ENCODE measurements at regions not wholly inside any gene's neighbourhood (a gene's known extent, or its start where the extent isn't known, plus 50 kb on each side); places are given as distances from the start of the nearest gene placed in this dataset.
A peak's percentile ranks its signal among the peaks of the same experiment; 100 is the strongest.
"Not testable (repeated sequence)": the region's sequence is repeated elsewhere in the genome, so short reads cannot be mapped to it uniquely, and the experiment has no call there.

DNA sequence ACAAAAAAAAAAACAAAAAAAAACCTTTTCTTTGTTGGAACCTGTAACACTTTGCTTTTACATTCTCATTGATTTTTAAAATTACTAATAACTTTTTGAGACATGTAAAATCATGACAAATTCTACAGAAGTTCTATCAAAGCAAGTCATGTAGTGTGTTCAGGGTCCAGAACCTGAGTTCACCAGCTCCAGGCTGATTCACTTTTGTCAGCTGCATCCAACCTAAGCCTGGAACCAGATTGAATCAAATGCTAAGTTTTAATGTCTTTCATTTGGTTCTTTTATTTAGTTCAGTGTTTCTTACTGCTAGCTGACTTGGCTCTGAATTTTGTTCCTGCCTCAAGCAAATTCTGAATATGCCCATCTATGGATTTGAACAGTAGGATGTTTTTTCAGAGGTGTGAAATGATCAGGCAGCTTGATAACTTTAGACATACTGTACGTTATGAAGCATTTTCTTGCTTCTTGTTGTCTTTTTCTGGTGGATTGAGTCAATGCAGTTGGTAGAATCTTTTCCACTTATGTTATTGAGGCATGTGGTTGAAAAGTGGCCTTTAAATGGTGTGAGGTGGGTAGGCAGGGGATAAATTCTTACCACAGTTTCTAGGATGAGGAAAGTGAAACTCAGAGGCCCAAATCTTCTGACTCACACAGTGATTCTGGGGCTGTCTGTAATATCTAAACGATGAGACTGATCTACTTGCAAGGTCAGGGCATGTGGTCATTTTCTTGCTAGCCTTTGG lies 78.7 kb downstream of the SRGAP2 start:
- H3K27ac ChIP-seq (ENCODE audit: low read depth, low read length); H3K9me3 Mint-ChIP-seq; CTCF ChIA-PET; H3K4me1 ChIP-seq (ENCODE audit: insufficient read depth, low read length); H3K27me3 Mint-ChIP-seq; H3K27ac Mint-ChIP-seq; DNase-seq; H3K27me3 ChIP-seq (ENCODE audit: insufficient read depth, low read length, poor library complexity, severe bottlenecking); POLR2A ChIA-PET; H3K4me1 Mint-ChIP-seq; H3K4me3 ChIP-seq (ENCODE audit: low read length); H3K9me3 ChIP-seq (ENCODE audit: low read length); H3K36me3 ChIP-seq (ENCODE audit: insufficient read depth, low read length); H3K4me3 Mint-ChIP-seq; H3K36me3 Mint-ChIP-seq: not testable (repeated sequence)

DNA sequence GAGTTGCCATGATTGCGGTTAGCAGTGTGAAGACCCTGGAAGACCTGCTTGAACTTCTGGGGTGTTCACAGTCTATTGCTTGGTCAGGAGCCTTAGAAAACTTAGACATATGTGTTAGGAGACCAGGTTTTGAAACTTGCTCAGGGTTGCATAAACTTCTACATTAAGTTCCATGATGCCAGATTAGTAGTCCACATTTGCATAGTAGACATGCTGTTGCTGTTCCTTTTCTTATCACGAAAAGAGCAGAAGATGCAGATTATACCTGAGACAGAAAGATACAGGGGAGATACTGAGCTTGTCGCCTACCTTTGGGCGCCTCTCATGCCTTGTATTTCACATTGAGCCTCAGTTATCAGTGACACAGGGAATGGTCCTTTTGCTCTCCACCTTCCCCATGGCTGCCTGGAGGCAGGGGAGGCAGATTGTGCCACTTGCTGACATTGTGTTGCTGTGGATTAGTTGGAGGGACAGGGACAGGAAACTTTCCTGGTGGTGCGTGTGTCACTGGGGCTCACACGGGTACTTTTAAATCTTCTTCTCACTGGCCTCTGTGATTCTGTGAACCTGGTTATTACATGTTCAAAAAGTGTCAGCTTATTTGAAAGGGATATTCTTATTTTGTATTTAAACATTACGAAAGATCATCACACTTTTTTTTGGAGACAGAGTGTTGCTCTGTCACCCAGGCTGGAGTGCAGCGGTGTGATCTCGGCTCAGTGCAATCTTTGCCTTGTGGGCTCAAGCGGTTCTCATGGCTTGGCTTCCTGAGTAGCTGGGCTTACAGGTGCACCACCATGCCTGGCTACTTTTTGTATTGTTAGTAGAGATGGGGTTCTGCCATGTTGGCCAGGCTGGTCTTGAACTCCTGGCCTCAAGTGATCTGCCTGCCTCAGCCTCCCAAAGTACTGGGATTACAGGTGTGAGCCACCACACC lies 82.0 kb downstream of the SRGAP2 start:
- H3K27ac Mint-ChIP-seq; H3K27ac ChIP-seq (ENCODE audit: low read depth, low read length); DNase-seq; H3K9me3 ChIP-seq (ENCODE audit: low read length); H3K4me1 ChIP-seq (ENCODE audit: insufficient read depth, low read length); H3K9me3 Mint-ChIP-seq; H3K36me3 ChIP-seq (ENCODE audit: insufficient read depth, low read length); H3K36me3 Mint-ChIP-seq; H3K27me3 Mint-ChIP-seq; H3K4me3 ChIP-seq (ENCODE audit: low read length); POLR2A ChIA-PET; H3K4me3 Mint-ChIP-seq; CTCF ChIA-PET; H3K27me3 ChIP-seq (ENCODE audit: insufficient read depth, low read length, poor library complexity, severe bottlenecking): not testable (repeated sequence)
- H3K4me1 Mint-ChIP-seq, result peaks cover 4 to 14% (median 7%) of the 10 kb centered on the region in 3 donors

DNA sequence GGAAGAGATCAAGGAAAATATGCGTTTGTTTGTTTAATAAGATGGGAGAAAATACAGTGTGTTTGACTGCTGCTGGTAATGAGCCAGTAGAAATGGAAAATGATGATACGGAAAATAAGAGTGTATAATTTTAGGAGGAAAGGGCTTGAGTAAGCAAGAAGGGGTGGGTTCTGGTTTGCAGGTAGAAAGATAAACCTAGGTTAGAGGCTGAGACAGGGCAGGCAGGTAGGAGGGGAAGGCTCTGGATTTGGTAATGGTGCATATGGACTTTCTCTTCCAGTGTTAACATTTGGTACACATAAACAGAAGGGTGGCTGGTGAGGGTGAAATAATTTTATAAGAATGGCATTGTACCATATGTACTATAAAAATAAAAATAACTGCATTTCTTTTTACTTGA lies 84.4 kb downstream of the SRGAP2 start:
- peak overlapping the region in 4 of 8 donors; percentile 61 to 86 (median 71) for H3K27ac Mint-ChIP-seq
- H3K4me3 ChIP-seq (ENCODE audit: low read length); H3K9me3 Mint-ChIP-seq; H3K27me3 Mint-ChIP-seq; H3K36me3 ChIP-seq (ENCODE audit: insufficient read depth, low read length); DNase-seq; H3K27me3 ChIP-seq (ENCODE audit: insufficient read depth, low read length, poor library complexity, severe bottlenecking); CTCF ChIA-PET; H3K4me1 ChIP-seq (ENCODE audit: insufficient read depth, low read length); H3K9me3 ChIP-seq (ENCODE audit: low read length); H3K27ac ChIP-seq (ENCODE audit: low read depth, low read length); H3K36me3 Mint-ChIP-seq; POLR2A ChIA-PET: not testable (repeated sequence)
- H3K4me1 Mint-ChIP-seq, result peaks cover 4 to 13% (median 7%) of the 10 kb centered on the region in 3 donors
- peak overlapping the region in 5 of 7 donors; percentile 59 to 86 (median 77) for H3K4me3 Mint-ChIP-seq

DNA sequence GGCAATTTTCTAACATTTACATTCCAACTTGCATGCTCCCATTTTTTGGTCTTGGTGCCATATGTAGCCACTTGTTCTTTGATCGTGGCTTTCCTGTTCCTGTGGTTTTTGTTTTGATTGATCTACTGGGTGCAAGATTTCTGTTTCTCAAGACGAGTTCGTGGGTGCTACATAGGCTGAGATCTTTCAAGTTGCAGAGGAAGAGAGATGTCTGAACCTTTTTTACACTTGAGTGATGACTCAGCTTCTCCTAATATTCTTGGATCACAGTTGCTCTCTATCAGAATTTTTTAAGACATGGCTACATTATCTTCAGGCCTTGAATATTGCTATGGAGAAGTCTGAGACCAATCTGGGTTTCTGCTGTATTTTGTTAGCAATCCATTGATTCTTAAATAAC lies 85.1 kb downstream of the SRGAP2 start:
- H3K4me3 ChIP-seq (ENCODE audit: low read length); H3K27me3 ChIP-seq (ENCODE audit: insufficient read depth, low read length, poor library complexity, severe bottlenecking); DNase-seq; H3K27ac Mint-ChIP-seq; H3K9me3 Mint-ChIP-seq; H3K4me3 Mint-ChIP-seq; H3K9me3 ChIP-seq (ENCODE audit: low read length); H3K4me1 ChIP-seq (ENCODE audit: insufficient read depth, low read length); H3K36me3 ChIP-seq (ENCODE audit: insufficient read depth, low read length); H3K36me3 Mint-ChIP-seq; H3K4me1 Mint-ChIP-seq; H3K27ac ChIP-seq (ENCODE audit: low read depth, low read length); H3K27me3 Mint-ChIP-seq; CTCF ChIA-PET; POLR2A ChIA-PET: not testable (repeated sequence)

DNA sequence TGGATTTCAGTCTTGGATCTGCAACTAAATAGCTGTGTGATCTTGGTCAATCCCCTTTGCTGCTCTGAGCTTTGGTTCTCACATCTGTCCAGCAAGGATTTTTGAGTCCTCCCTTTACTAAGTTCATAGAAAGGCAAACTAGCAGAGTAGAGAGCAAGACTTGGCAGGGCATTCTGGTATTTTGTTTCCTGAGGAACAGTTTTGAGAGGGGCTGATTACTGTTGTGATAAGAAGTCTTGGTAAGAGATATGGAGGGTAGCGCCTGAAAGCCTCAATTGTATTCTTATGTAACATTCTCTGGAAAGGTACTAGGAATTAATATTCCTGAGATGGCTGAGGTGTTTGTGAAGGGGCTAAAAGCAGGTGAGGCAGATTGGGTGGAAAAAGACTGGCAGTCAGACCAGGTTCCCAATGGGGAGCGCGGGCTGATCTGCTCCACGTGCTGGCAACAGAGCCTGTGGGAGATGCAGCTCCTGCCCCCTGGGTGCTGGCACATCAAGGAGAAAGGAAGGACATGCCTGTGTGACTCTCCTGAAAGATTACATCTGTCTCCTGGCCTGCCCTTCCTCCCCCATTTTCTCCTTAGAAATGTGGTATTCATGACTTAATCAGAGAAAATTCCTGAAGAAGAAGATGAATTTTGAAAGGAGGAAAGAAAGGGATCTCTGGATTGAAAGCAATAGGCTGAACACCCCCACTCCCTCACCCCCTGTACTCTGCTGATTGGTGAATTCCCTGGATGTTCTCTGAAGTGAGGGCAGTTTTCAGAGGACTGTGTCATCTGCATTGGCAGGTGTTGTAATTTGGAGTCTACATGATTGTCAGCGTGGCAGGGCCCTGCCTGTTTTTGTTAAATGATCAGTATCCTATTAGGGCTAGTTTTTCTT lies 94.0 kb downstream of the SRGAP2 start:
- POLR2A ChIA-PET, CTCF ChIA-PET, H3K36me3 Mint-ChIP-seq: not testable (repeated sequence)

DNA sequence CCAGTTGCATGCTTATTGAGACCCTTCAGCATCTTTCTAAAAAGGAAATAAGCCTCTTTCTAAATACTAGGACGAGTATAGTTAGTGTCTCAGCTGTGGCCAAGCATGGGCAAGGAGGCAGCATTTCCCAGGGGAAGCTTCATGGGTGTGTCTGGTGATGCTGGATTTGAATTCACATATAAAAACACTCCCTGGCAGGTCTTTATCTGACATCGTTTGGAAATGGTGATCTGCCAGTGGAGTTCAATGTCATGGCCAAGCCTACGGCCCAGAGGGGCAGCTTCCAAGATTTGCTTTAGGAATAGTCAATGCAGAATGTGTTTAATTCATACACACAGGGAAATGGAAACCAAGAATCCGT lies 94.7 kb downstream of the SRGAP2 start:
- H3K4me3 ChIP-seq (ENCODE audit: low read length); CTCF ChIA-PET; H3K27me3 ChIP-seq (ENCODE audit: insufficient read depth, low read length, poor library complexity, severe bottlenecking); H3K4me3 Mint-ChIP-seq; H3K27me3 Mint-ChIP-seq; H3K36me3 Mint-ChIP-seq; POLR2A ChIA-PET; H3K4me1 Mint-ChIP-seq; H3K9me3 ChIP-seq (ENCODE audit: low read length); H3K27ac ChIP-seq (ENCODE audit: low read depth, low read length); H3K36me3 ChIP-seq (ENCODE audit: insufficient read depth, low read length); H3K9me3 Mint-ChIP-seq; H3K4me1 ChIP-seq (ENCODE audit: insufficient read depth, low read length); DNase-seq; H3K27ac Mint-ChIP-seq: not testable (repeated sequence)

More for the DNA sequence above, 94.0 kb downstream of the SRGAP2 start:
- not testable (repeated sequence) for H3K36me3 ChIP-seq (ENCODE audit: insufficient read depth, low read length); H3K9me3 ChIP-seq (ENCODE audit: low read length); H3K27me3 ChIP-seq (ENCODE audit: insufficient read depth, low read length, poor library complexity, severe bottlenecking); H3K27ac Mint-ChIP-seq; H3K4me1 ChIP-seq (ENCODE audit: insufficient read depth, low read length); H3K27me3 Mint-ChIP-seq; H3K9me3 Mint-ChIP-seq; H3K4me3 Mint-ChIP-seq; H3K4me3 ChIP-seq (ENCODE audit: low read length); H3K27ac ChIP-seq (ENCODE audit: low read depth, low read length); DNase-seq; H3K4me1 Mint-ChIP-seq

DNA sequence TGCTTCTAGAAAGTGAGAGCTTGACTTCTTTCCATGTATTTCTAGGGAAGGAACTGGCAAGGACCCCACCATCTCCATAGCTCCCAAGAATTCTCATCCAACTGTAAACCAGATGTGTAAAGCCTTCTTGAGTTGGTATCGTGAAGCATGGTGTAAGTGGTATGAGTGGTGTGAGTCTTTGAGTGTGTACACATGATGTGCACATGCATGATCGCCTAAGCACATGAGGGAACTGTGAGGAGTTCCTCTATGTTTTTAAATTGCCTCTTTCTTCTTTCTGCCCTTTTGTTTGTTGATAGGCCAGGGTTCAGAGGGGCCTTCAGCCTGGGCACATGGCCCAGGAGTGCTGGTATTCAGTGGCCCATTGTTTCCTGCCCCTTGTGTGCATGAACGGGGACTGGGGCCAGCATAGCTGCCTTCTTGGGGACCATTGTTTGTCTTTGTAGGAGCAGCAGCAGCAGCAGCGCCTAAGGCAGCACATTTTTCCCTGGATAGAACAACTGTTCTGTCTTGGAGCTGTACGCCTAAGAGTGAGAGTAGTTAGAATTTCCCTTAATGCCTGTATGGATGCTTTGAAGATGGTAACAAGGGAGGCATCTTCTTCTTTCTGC lies 95.9 kb downstream of the SRGAP2 start:
- H3K36me3 Mint-ChIP-seq; H3K4me1 Mint-ChIP-seq; H3K4me1 ChIP-seq (ENCODE audit: insufficient read depth, low read length); H3K27me3 ChIP-seq (ENCODE audit: insufficient read depth, low read length, poor library complexity, severe bottlenecking); POLR2A ChIA-PET; H3K27ac ChIP-seq (ENCODE audit: low read depth, low read length); H3K4me3 Mint-ChIP-seq; H3K9me3 ChIP-seq (ENCODE audit: low read length); H3K36me3 ChIP-seq (ENCODE audit: insufficient read depth, low read length); DNase-seq; H3K27ac Mint-ChIP-seq; H3K27me3 Mint-ChIP-seq; CTCF ChIA-PET; H3K9me3 Mint-ChIP-seq; H3K4me3 ChIP-seq (ENCODE audit: low read length): not testable (repeated sequence)

DNA sequence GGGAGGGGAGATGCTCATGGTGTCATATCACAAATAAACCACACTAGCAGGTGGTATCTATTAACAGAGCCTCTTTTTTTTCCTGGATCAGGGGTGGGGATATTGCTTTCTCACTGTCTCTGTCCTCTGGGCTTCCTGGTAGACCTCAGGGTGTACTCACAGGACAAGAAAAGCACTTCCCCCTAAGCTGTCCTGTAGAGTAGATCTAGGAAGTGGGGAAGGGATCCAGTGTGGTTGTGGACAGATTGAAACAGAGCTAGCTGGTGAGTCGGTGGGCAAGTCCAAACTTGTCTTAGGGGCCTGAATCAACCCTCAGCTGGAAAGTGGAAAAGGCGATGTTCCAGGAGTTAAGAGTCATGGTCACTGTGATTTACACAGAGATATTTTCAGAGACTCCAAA lies 96.6 kb downstream of the SRGAP2 start:
- H3K27me3 Mint-ChIP-seq; H3K4me3 ChIP-seq (ENCODE audit: low read length); DNase-seq; H3K27me3 ChIP-seq (ENCODE audit: insufficient read depth, low read length, poor library complexity, severe bottlenecking); H3K4me3 Mint-ChIP-seq; H3K4me1 ChIP-seq (ENCODE audit: insufficient read depth, low read length); H3K4me1 Mint-ChIP-seq; H3K36me3 ChIP-seq (ENCODE audit: insufficient read depth, low read length); CTCF ChIA-PET; H3K9me3 ChIP-seq (ENCODE audit: low read length); H3K27ac ChIP-seq (ENCODE audit: low read depth, low read length); H3K9me3 Mint-ChIP-seq; H3K36me3 Mint-ChIP-seq; POLR2A ChIA-PET; H3K27ac Mint-ChIP-seq: not testable (repeated sequence)
